ENCODE measurements at regions not wholly inside any gene's neighbourhood (a gene's known extent, or its start where the extent isn't known, plus 50 kb on each side); places are given as distances from the start of the nearest gene placed in this dataset.

- no peaks in the 10 kb centered on the region for H3K4me1 ChIP-seq (ENCODE audit: insufficient read depth, low read length, severe bottlenecking)
- no peaks in the 10 kb centered on the region for H3K9me3 ChIP-seq (ENCODE audit: low read length)
- H3F3A ChIP-seq (ENCODE audit: insufficient read depth, low read length): no peaks in the 10 kb centered on the region
- H2AFZ ChIP-seq (ENCODE audit: low read length): no peak overlapping the region
- no peak overlapping the region for H3K27ac ChIP-seq (ENCODE audit: low read depth, low read length, poor library complexity, severe bottlenecking)
- 0 out of 2 replicates have a peak, but pooled peaks cover 3% of the 10 kb centered on the region for H3K79me2 ChIP-seq (ENCODE audit: insufficient read depth, low read length)
- no peak overlapping the region for H3K9ac ChIP-seq (ENCODE audit: low read length)
- TF ChIP-seq CTCF (IDR thresholded peaks at IDR 0.05; ENCODE audit: low read length) (no peak), EZH2 (IDR thresholded peaks at IDR 0.05; ENCODE audit: borderline replicate concordance, low read length) (no peak)
- H3K4me2 ChIP-seq (ENCODE audit: low read length): no peak overlapping the region
- H3K27me3 ChIP-seq (ENCODE audit: insufficient read depth, low read length): no peaks in the 10 kb centered on the region
- H4K20me1 ChIP-seq (ENCODE audit: insufficient read depth, low read length): no peaks in the 10 kb centered on the region
- no peaks in the 10 kb centered on the region for H3K36me3 ChIP-seq (ENCODE audit: insufficient read depth, low read length)
- no peaks in the 10 kb centered on the region for H3K9me2 ChIP-seq (ENCODE audit: low read depth, low read length)
- H3K4me3 ChIP-seq (ENCODE audit: low read depth, low read length, poor library complexity, severe bottlenecking): no peak overlapping the region
Measured at GRCh38 chr18:60596928-60597327, 224.4 kb upstream of the MC4R start.

GRCh38 chr18:60599267-60599666 lies 226.7 kb upstream of the MC4R start:
- Histone ChIP-seq H3K4me3 (ENCODE audit: low read depth, low read length, poor library complexity, severe bottlenecking) (no peak overlapping the region), H3K4me2 (ENCODE audit: low read length) (no peak overlapping the region), H3K4me1 (ENCODE audit: insufficient read depth, low read length, severe bottlenecking) (no peaks in the 10 kb centered on the region), H3K9ac (ENCODE audit: low read length) (no peak overlapping the region), H3K27ac (ENCODE audit: low read depth, low read length, poor library complexity, severe bottlenecking) (no peak overlapping the region), H3K79me2 (ENCODE audit: insufficient read depth, low read length) (0 out of 2 replicates have a peak, but pooled peaks cover 3% of the 10 kb centered on the region), H3K27me3 (ENCODE audit: insufficient read depth, low read length) (no peaks in the 10 kb centered on the region), H3K36me3 (ENCODE audit: insufficient read depth, low read length) (no peaks in the 10 kb centered on the region), H3F3A (ENCODE audit: insufficient read depth, low read length) (no peaks in the 10 kb centered on the region), H3K9me2 (ENCODE audit: low read depth, low read length) (no peaks in the 10 kb centered on the region), H2AFZ (ENCODE audit: low read length) (no peak overlapping the region), H3K9me3 (ENCODE audit: low read length) (no peaks in the 10 kb centered on the region), H4K20me1 (ENCODE audit: insufficient read depth, low read length) (no peaks in the 10 kb centered on the region)
- no peak for TF ChIP-seq CTCF (IDR thresholded peaks at IDR 0.05; ENCODE audit: low read length)
- TF ChIP-seq EZH2 (IDR thresholded peaks at IDR 0.05; ENCODE audit: borderline replicate concordance, low read length): no peak

GRCh38 chr18:60599995-60600394 lies 227.4 kb upstream of the MC4R start:
- H3K27ac ChIP-seq (ENCODE audit: low read depth, low read length, poor library complexity, severe bottlenecking): no peak overlapping the region
- H3K9me3 ChIP-seq (ENCODE audit: low read length): no peaks in the 10 kb centered on the region
- H3K4me1 ChIP-seq (ENCODE audit: insufficient read depth, low read length, severe bottlenecking): no peaks in the 10 kb centered on the region
- H3K27me3 ChIP-seq (ENCODE audit: insufficient read depth, low read length): no peaks in the 10 kb centered on the region
- H3K79me2 ChIP-seq (ENCODE audit: insufficient read depth, low read length): 0 out of 2 replicates have a peak, but pooled peaks cover 3% of the 10 kb centered on the region
- no peak overlapping the region for H2AFZ ChIP-seq (ENCODE audit: low read length)
- no peak overlapping the region for H3K9ac ChIP-seq (ENCODE audit: low read length)
- no peak overlapping the region for H3K4me3 ChIP-seq (ENCODE audit: low read depth, low read length, poor library complexity, severe bottlenecking)
- no peaks in the 10 kb centered on the region for H4K20me1 ChIP-seq (ENCODE audit: insufficient read depth, low read length)
- H3F3A ChIP-seq (ENCODE audit: insufficient read depth, low read length): no peaks in the 10 kb centered on the region
- H3K9me2 ChIP-seq (ENCODE audit: low read depth, low read length): no peaks in the 10 kb centered on the region
- no peak overlapping the region for H3K4me2 ChIP-seq (ENCODE audit: low read length)
- no peaks in the 10 kb centered on the region for H3K36me3 ChIP-seq (ENCODE audit: insufficient read depth, low read length)
- TF ChIP-seq EZH2 (IDR thresholded peaks at IDR 0.05; ENCODE audit: borderline replicate concordance, low read length) (no peak), CTCF (IDR thresholded peaks at IDR 0.05; ENCODE audit: low read length) (no peak)

Data from OCI-LY1 (cell line).